ENCODE measurements at regions not wholly inside any gene's neighbourhood (a gene's known extent, or its start where the extent isn't known, plus 50 kb on each side); places are given as distances from the start of the nearest gene placed in this dataset.
"Not testable (repeated sequence)": the region's sequence is repeated elsewhere in the genome, so short reads cannot be mapped to it uniquely, and the experiment has no call there.

- TF ChIP-seq POLR2A (IDR thresholded peaks at IDR 0.05; ENCODE audit: extremely low read depth, insufficient read length) (no peak), CTCF (IDR thresholded peaks at IDR 0.05; ENCODE audit: low read depth, low read length) (no peak), MYC (IDR thresholded peaks at IDR 0.05; ENCODE audit: low read depth, low read length) (no peak)
- TF ChIP-seq, protein P1, sequence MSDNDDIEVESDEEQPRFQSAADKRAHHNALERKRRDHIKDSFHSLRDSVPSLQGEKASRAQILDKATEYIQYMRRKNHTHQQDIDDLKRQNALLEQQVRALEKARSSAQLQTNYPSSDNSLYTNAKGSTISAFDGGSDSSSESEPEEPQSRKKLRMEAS (IDR thresholded peaks at IDR 0.05; ENCODE audit: low read depth, low read length) = no peak
- H3K4me3 ChIP-seq (ENCODE audit: low read depth, low read length) = no peak overlapping the region
- DNase-seq (ENCODE audit: low read depth) = no peak
Measured at GRCh38 chr3:189375532-189375931, 203.8 kb downstream of the TPRG1 start.

GRCh38 chr3:189383630-189384029 is 211.9 kb downstream of the TPRG1 start:
- H3K4me3 ChIP-seq (ENCODE audit: low read depth, low read length) = no peak overlapping the region
- DNase-seq (ENCODE audit: low read depth) = no peak

GRCh38 chr3:189385880-189386279 is 214.1 kb downstream of the TPRG1 start:
- DNase-seq (ENCODE audit: low read depth); H3K4me3 ChIP-seq (ENCODE audit: low read depth, low read length): not testable (repeated sequence)

More at GRCh38 chr3:189383630-189384029, 211.9 kb downstream of the TPRG1 start:
- TF ChIP-seq, protein P1 (IDR thresholded peaks at IDR 0.05; ENCODE audit: low read depth, low read length) = no peak
- no peak for TF ChIP-seq POLR2A (IDR thresholded peaks at IDR 0.05; ENCODE audit: extremely low read depth, insufficient read length)
- TF ChIP-seq MYC (IDR thresholded peaks at IDR 0.05; ENCODE audit: low read depth, low read length) = no peak
- TF ChIP-seq CTCF (IDR thresholded peaks at IDR 0.05; ENCODE audit: low read depth, low read length) = no peak

GRCh38 chr3:189386739-189387138 is 215.0 kb downstream of the TPRG1 start:
- no peak for DNase-seq (ENCODE audit: low read depth)
- TF ChIP-seq, protein P1 (IDR thresholded peaks at IDR 0.05; ENCODE audit: low read depth, low read length) = no peak
- TF ChIP-seq MYC (IDR thresholded peaks at IDR 0.05; ENCODE audit: low read depth, low read length) (no peak), CTCF (IDR thresholded peaks at IDR 0.05; ENCODE audit: low read depth, low read length) (no peak), POLR2A (IDR thresholded peaks at IDR 0.05; ENCODE audit: extremely low read depth, insufficient read length) (no peak)
- no peak overlapping the region for H3K4me3 ChIP-seq (ENCODE audit: low read depth, low read length)

DNA sequence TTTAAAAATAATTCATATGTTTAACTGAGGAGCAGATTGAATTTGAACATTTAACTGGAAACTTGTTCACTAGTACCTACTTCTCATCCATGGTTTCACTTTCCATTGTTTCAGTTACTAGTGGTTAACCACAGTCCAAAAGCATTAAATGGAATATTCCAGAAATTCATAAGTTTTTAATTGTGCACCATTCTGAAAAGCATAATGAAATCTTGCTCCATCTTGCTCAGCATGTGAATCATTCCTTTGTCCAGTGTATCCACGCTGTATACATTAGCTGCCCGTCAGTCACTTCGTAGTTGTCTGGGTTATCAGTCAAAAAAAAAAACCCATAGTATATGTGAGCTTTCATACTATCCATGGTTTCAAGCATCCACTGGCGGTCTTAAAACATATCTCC is 217.6 kb downstream of the TPRG1 start:
- TF ChIP-seq POLR2A (IDR thresholded peaks at IDR 0.05; ENCODE audit: extremely low read depth, insufficient read length) = no peak
- no peak for TF ChIP-seq CTCF (IDR thresholded peaks at IDR 0.05; ENCODE audit: low read depth, low read length)
- TF ChIP-seq, protein P1 (IDR thresholded peaks at IDR 0.05; ENCODE audit: low read depth, low read length) = no peak
- TF ChIP-seq MYC (IDR thresholded peaks at IDR 0.05; ENCODE audit: low read depth, low read length) = no peak
- no peak overlapping the region for H3K4me3 ChIP-seq (ENCODE audit: low read depth, low read length)
- DNase-seq (ENCODE audit: low read depth) = peak; percentile 10

GRCh38 chr3:189393598-189393997 is 221.8 kb downstream of the TPRG1 start:
- DNase-seq (ENCODE audit: low read depth) = peak; percentile 85
- no peak overlapping the region for H3K4me3 ChIP-seq (ENCODE audit: low read depth, low read length)
- TF ChIP-seq, protein P1 (IDR thresholded peaks at IDR 0.05; ENCODE audit: low read depth, low read length) = no peak
- TF ChIP-seq MYC (IDR thresholded peaks at IDR 0.05; ENCODE audit: low read depth, low read length) (no peak), POLR2A (IDR thresholded peaks at IDR 0.05; ENCODE audit: extremely low read depth, insufficient read length) (no peak), CTCF (IDR thresholded peaks at IDR 0.05; ENCODE audit: low read depth, low read length) (no peak)

Data from NB4 (cell line).